Body of pancreas (tissue), 4 donors: ENCODE measurements at regions not wholly inside any gene's neighbourhood (a gene's known extent, or its start where the extent isn't known, plus 50 kb on each side); places are given as distances from the start of the nearest gene placed in this dataset.

Experiments
- ATAC-seq: fragments of 150-250 bp; one replicate; pipeline ENCODE4 v1.9.1; 2016
- DNase-seq, 4 donors: peaks; one replicate each; pipeline ENCODE4 v3.0.0-alpha.2; 2019
- H3K27ac ChIP-seq, 4 donors: fragments of 200-600 bp; sonication (generic); 1 replicate in 3 of 4; 2 replicates in 1 of 4; pipeline versions ENCODE4 v1.5.1 to v1.6.1; 2016 to 2019; ENCODE audit warnings: mild to moderate bottlenecking in 1 of 4, mixed read lengths in 1 of 4, moderate library complexity in 1 of 4
- H3K27me3 ChIP-seq, 2 donors: fragments of 200-600 bp; sonication (generic); one replicate each; pipeline ENCODE4 v1.6.0; 2016; ENCODE audit warnings: mild to moderate bottlenecking in 1 of 2
- H3K36me3 ChIP-seq, 2 donors: fragments of 200-600 bp; sonication (generic); replicated peaks in 1 of 2; 2 replicates each; pipeline ENCODE4 v1.5.1; 2016; ENCODE audit warnings: low read depth in 2 of 2; ENCODE audit not compliant: insufficient read depth in 1 of 2
- H3K4me1 ChIP-seq: fragments of 200-600 bp; sonication (generic); one replicate; pipeline ENCODE4 v1.6.0; 2016
- H3K4me3 ChIP-seq, 2 donors: fragments of 200-600 bp; sonication (generic); 1 replicate in 1 of 2; 2 replicates in 1 of 2; pipeline ENCODE4 v1.5.1; 2016 to 2019
- H3K9me3 ChIP-seq, 3 donors: fragments of 200-600 bp; sonication (generic); 1 replicate in 2 of 3; 2 replicates in 1 of 3; pipeline ENCODE4 v1.5.1; 2016
- POLR2A ChIP-seq, 3 donors: fragments of 450-650 bp; IDR thresholded peaks; one replicate each; pipeline ENCODE4 v1.6.1; 2016; ENCODE audit warnings: antibody characterized with exemption in 3 of 3, mild to moderate bottlenecking in 2 of 3
- WGBS, 2 donors: methylation state at CpG; one replicate each; pipeline ENCODE4 v1.1.5; 2017; 5-methylcytosine and 5-hydroxymethylcytosine counted together
- intact Hi-C: fragments of 100-400 bp; cut with DNase I; formaldehyde crosslinking; loops from one replicate; pipeline ENCODE4 v1.15.1; 2023
- TF ChIP-seq, protein P1 (sequence below), 7 experiments: fragments of 450-650 bp in 4 of 7; fragments of 200-600 bp in 3 of 7; sonication (generic) in 3 of 7; IDR thresholded peaks; one replicate each; pipeline ENCODE4 v1.5.1; 2016 to 2019; ENCODE audit warnings: antibody characterized with exemption in 7 of 7

DNA sequence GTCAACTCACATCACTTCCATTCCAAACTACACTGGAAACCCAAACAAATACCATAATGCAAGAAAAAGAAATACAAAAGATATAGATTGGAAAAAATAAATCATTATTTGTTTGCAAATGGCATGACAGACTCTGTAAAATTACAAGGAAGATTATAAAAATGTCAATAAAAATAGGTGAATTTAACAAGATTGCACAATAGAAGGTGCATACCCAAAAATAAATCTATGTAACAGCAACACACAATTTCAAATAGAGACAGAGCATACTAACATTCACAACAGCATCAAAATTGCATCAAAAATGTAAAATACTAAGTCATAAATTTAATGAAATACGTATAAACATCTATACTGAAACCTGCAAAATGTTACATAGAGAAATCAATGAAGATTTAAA is 1140.0 kb upstream of the GJE1 start:
- H3K9me3 ChIP-seq, result no peaks in the 10 kb centered on the region
- ATAC-seq (no peak), DNase-seq (no peak)
- no peaks in the 10 kb centered on the region for H3K27me3 ChIP-seq
- intact Hi-C loops, result no loop called here
- no peaks in the 10 kb centered on the region for H3K4me1 ChIP-seq
- H3K36me3 ChIP-seq, result no peaks in the 10 kb centered on the region
- no peak overlapping the region for H3K27ac ChIP-seq
- TF ChIP-seq POLR2A (IDR thresholded peaks at IDR 0.05), result no peak
- TF ChIP-seq, protein P1, sequence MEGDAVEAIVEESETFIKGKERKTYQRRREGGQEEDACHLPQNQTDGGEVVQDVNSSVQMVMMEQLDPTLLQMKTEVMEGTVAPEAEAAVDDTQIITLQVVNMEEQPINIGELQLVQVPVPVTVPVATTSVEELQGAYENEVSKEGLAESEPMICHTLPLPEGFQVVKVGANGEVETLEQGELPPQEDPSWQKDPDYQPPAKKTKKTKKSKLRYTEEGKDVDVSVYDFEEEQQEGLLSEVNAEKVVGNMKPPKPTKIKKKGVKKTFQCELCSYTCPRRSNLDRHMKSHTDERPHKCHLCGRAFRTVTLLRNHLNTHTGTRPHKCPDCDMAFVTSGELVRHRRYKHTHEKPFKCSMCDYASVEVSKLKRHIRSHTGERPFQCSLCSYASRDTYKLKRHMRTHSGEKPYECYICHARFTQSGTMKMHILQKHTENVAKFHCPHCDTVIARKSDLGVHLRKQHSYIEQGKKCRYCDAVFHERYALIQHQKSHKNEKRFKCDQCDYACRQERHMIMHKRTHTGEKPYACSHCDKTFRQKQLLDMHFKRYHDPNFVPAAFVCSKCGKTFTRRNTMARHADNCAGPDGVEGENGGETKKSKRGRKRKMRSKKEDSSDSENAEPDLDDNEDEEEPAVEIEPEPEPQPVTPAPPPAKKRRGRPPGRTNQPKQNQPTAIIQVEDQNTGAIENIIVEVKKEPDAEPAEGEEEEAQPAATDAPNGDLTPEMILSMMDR (IDR thresholded peaks at IDR 0.05), result no peak
- no peak overlapping the region for H3K4me3 ChIP-seq
- 57 to 62% methylated on average over 1 of the region's 1 CpG for WGBS, 2 donors

DNA sequence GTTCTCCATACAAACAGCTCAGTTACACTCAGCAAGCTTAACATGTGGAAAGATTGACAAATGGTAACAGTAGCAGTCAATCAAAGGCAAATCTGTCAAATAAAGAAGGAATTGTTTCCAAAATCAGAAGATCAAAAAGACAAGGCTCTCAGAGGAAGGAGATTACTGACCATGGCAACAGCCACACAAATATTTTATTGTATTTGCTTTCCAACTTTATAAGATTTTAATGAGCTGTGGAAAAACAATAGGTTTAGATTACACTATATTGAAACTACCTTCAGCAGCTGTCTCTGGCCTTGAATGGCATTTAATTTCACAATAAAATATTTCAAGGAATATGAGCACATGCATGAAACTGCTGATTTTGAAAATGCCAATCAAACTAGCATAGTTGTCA is 1143.9 kb upstream of the GJE1 start:
- ATAC-seq (no peak), DNase-seq (no peak)
- TF ChIP-seq, protein P1 (IDR thresholded peaks at IDR 0.05), result no peak
- no peak for TF ChIP-seq POLR2A (IDR thresholded peaks at IDR 0.05)
- Histone ChIP-seq H3K4me1 (no peaks in the 10 kb centered on the region), H3K36me3 (no peaks in the 10 kb centered on the region), H3K27ac (no peak overlapping the region), H3K4me3 (no peak overlapping the region), H3K9me3 (no peaks in the 10 kb centered on the region), H3K27me3 (no peaks in the 10 kb centered on the region)
- intact Hi-C loops, result no loop called here

DNA sequence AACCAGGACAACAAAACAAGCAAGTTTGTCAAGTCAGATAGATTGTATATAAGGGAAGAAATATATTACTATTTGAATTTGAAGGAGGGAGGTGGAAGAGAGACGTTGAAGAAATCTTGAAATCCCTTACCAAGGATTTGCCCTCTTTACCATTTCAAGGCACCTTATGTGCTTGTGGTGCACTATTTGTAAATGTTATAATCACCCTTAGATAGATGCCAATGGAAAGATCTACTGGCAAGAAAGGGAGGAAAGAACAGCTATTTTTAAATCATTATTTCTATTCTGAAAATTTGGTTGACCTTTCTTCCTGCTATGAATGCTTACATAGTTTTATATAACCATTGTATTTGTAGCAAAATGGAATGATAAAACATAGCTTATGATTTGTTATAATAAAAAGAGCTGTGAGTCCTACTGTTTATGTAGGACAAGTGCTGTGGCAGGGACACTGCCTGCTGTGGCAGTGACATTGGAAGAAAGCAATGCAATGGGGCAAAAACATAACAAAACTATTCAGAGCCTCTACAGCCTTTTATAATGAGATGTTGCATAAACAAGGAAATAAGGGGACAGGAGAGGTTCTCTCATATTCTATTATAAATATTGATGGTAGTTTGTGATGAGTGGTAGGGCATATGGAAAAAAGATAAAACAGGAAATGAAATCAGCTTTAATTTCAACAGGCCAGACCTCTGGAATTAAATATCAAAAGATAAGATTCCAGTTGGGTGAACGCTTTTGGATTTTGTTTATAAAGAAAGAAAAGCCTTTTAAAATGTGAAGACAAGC is 1145.2 kb upstream of the GJE1 start:
- intact Hi-C loops, result no loop called here
- Histone ChIP-seq H3K9me3 (no peaks in the 10 kb centered on the region), H3K4me3 (no peak overlapping the region), H3K27me3 (no peaks in the 10 kb centered on the region), H3K4me1 (no peaks in the 10 kb centered on the region), H3K36me3 (no peaks in the 10 kb centered on the region), H3K27ac (no peak overlapping the region)
- ATAC-seq (no peak), DNase-seq (no peak)
- WGBS, 2 donors, result 52 to 64% methylated on average over 2 of the region's 2 CpGs
- TF ChIP-seq POLR2A (IDR thresholded peaks at IDR 0.05), result no peak
- TF ChIP-seq, protein P1 (IDR thresholded peaks at IDR 0.05), result no peak

DNA sequence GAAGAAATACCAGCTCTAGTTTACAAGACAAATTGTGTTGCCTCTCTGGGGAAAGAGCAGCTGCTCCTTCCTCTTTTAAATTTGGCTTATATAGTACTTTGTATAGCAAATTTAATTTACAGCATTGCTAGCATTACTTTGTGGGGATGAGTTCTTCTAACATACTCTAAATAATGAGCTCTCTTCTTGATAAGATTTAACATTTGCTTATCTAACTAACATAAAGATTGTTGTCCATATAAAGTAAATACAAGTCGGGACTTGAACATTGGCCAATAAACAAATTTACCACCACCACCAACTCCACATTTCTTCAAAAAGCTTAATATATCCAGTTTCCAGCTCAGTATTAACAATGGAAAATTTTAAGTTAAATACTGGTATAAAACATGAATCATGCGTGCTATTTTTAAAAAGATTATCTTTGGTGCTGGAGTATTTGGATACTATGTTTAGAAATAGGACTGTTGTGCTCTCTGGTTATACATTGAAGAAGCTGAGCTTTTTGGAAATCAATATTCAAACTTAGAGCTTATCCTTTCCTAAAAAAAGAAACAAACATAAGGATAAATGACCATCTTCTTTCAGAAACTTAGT is 1146.9 kb upstream of the GJE1 start:
- 46 to 49% methylated on average over 2 of the region's 2 CpGs for WGBS, 2 donors
- Histone ChIP-seq H3K27me3 (no peaks in the 10 kb centered on the region), H3K27ac (no peak overlapping the region), H3K36me3 (no peaks in the 10 kb centered on the region), H3K9me3 (no peaks in the 10 kb centered on the region), H3K4me1 (no peaks in the 10 kb centered on the region), H3K4me3 (no peak overlapping the region)
- ATAC-seq (no peak), DNase-seq (no peak)
- no peak for TF ChIP-seq POLR2A (IDR thresholded peaks at IDR 0.05)
- TF ChIP-seq, protein P1 (IDR thresholded peaks at IDR 0.05), result no peak
- intact Hi-C loops, result no loop called here
